ENCODE measurements at regions not wholly inside any gene's neighbourhood (a gene's known extent, or its start where the extent isn't known, plus 50 kb on each side); places are given as distances from the start of the nearest gene placed in this dataset.

GRCh38 chr6:51337277-51337676 lies 518.6 kb downstream of the TFAP2B start:
- no peaks in the 10 kb centered on the region for H3K4me1 ChIP-seq (ENCODE audit: control insufficient read depth in 1 of 2, insufficient read depth in 2 of 2, low read length in 2 of 2)
- no peaks in the 10 kb centered on the region for H3K27me3 ChIP-seq (ENCODE audit: control insufficient read depth in 1 of 2, insufficient read depth in 2 of 2, low read length in 1 of 2)
- no peak for ATAC-seq (ENCODE audit: low FRiP score)
- no peak overlapping the region for H3K4me3 ChIP-seq (ENCODE audit: low read length in 2 of 2)
- H3K27ac ChIP-seq (ENCODE audit: low read depth in 1 of 2, low read length in 2 of 2), result no peak overlapping the region
- 67 to 68% methylated on average over 3 of the region's 3 CpGs for WGBS, 2 donors
- intact Hi-C loops (cut with DNase I), result no loop called here
- no peak for DNase-seq
- H3K9me3 ChIP-seq (ENCODE audit: control insufficient read depth, low read length), result no peaks in the 10 kb centered on the region
- no peaks in the 10 kb centered on the region for H3K36me3 ChIP-seq (ENCODE audit: control insufficient read depth in 1 of 2, insufficient read depth in 2 of 2, low read length in 1 of 2)

DNA sequence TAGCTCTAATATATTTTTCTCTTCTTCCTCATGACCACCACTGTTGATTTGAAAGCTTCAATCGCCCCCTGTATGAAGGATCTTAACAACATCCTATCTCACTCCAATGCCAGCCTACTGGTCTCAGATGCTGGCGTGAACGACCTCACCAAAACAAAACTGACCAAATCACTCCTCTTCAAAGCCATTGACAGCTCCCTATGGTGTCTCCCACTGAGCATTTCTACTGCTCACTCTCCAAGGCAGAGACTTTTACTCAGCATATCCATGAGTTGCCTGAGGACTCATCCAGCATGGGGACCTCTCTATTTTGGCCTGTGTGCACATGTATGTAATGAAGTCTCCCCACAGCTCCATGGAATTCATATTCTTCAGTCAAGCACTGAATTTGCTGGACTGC lies 520.4 kb downstream of the TFAP2B start:
- Histone ChIP-seq H3K27me3 (ENCODE audit: control insufficient read depth in 1 of 2, insufficient read depth in 2 of 2, low read length in 1 of 2) (no peaks in the 10 kb centered on the region), H3K4me3 (ENCODE audit: low read length in 2 of 2) (no peak overlapping the region), H3K36me3 (ENCODE audit: control insufficient read depth in 1 of 2, insufficient read depth in 2 of 2, low read length in 1 of 2) (no peaks in the 10 kb centered on the region), H3K27ac (ENCODE audit: low read depth in 1 of 2, low read length in 2 of 2) (no peak overlapping the region), H3K9me3 (ENCODE audit: control insufficient read depth, low read length) (no peaks in the 10 kb centered on the region), H3K4me1 (ENCODE audit: control insufficient read depth in 1 of 2, insufficient read depth in 2 of 2, low read length in 2 of 2) (no peaks in the 10 kb centered on the region)
- DNase-seq (no peak), ATAC-seq (ENCODE audit: low FRiP score) (no peak)
- intact Hi-C loops (cut with DNase I), result no loop called here
- WGBS, 2 donors, result 46 to 53% methylated on average over 3 of the region's 3 CpGs

DNA sequence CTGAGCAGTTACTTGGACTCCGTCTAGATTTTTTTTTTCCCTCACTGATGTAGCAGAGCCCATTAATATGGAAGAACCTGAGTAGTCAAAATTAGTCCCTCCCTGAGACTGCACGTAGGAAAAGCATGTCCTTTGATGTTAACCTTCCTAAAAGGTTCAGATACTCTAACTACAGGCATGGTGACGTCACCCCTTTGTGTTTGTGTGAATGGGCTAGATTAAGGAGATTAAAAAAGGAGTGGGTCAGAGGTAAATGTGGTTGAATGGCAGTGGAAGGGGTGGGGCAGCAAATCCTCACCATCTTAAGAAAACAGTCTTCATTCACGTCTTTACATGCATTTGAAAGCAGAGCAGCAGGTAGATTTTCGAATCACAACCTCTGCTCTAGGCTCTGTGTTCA lies 521.1 kb downstream of the TFAP2B start:
- DNase-seq (no peak), ATAC-seq (ENCODE audit: low FRiP score) (no peak)
- no peaks in the 10 kb centered on the region for H3K27me3 ChIP-seq (ENCODE audit: control insufficient read depth in 1 of 2, insufficient read depth in 2 of 2, low read length in 1 of 2)
- WGBS, 2 donors, result 40 to 48% methylated on average over 5 of the region's 5 CpGs
- H3K27ac ChIP-seq (ENCODE audit: low read depth in 1 of 2, low read length in 2 of 2), result no peak overlapping the region
- intact Hi-C loops (cut with DNase I), result no loop called here
- H3K36me3 ChIP-seq (ENCODE audit: control insufficient read depth in 1 of 2, insufficient read depth in 2 of 2, low read length in 1 of 2), result no peaks in the 10 kb centered on the region
- H3K4me3 ChIP-seq (ENCODE audit: low read length in 2 of 2), result no peak overlapping the region
- H3K9me3 ChIP-seq (ENCODE audit: control insufficient read depth, low read length), result no peaks in the 10 kb centered on the region
- H3K4me1 ChIP-seq (ENCODE audit: control insufficient read depth in 1 of 2, insufficient read depth in 2 of 2, low read length in 2 of 2), result no peaks in the 10 kb centered on the region

GRCh38 chr6:51342393-51342792 lies 523.7 kb downstream of the TFAP2B start:
- no peak overlapping the region for H3K27ac ChIP-seq (ENCODE audit: low read depth in 1 of 2, low read length in 2 of 2)
- WGBS, 2 donors, result 67 to 68% methylated on average over 6 of the region's 6 CpGs
- H3K9me3 ChIP-seq (ENCODE audit: control insufficient read depth, low read length), result no peaks in the 10 kb centered on the region
- H3K36me3 ChIP-seq (ENCODE audit: control insufficient read depth in 1 of 2, insufficient read depth in 2 of 2, low read length in 1 of 2), result no peaks in the 10 kb centered on the region
- no peak overlapping the region for H3K4me3 ChIP-seq (ENCODE audit: low read length in 2 of 2)
- no peak for ATAC-seq (ENCODE audit: low FRiP score)
- H3K27me3 ChIP-seq (ENCODE audit: control insufficient read depth in 1 of 2, insufficient read depth in 2 of 2, low read length in 1 of 2), result no peaks in the 10 kb centered on the region
- DNase-seq, result no peak
- H3K4me1 ChIP-seq (ENCODE audit: control insufficient read depth in 1 of 2, insufficient read depth in 2 of 2, low read length in 2 of 2), result no peaks in the 10 kb centered on the region
- intact Hi-C loops (cut with DNase I), result no loop called here

GRCh38 chr6:51349857-51350256 lies 531.2 kb downstream of the TFAP2B start:
- intact Hi-C loops (cut with DNase I), result no loop called here
- no peak for ATAC-seq (ENCODE audit: low FRiP score)

GRCh38 chr6:51350308-51350904 lies 531.7 kb downstream of the TFAP2B start:
- intact Hi-C loops (cut with DNase I), result no loop called here
- DNase-seq, result no peak
- no peaks in the 10 kb centered on the region for H3K4me1 ChIP-seq (ENCODE audit: control insufficient read depth in 1 of 2, insufficient read depth in 2 of 2, low read length in 2 of 2)
- H3K27ac ChIP-seq (ENCODE audit: low read depth in 1 of 2, low read length in 2 of 2), result no peak overlapping the region
- H3K9me3 ChIP-seq (ENCODE audit: control insufficient read depth, low read length), result peaks cover 2% of the 10 kb centered on the region
- no peak overlapping the region for H3K4me3 ChIP-seq (ENCODE audit: low read length in 2 of 2)
- H3K27me3 ChIP-seq (ENCODE audit: control insufficient read depth in 1 of 2, insufficient read depth in 2 of 2, low read length in 1 of 2), result no peaks in the 10 kb centered on the region
- no peaks in the 10 kb centered on the region for H3K36me3 ChIP-seq (ENCODE audit: control insufficient read depth in 1 of 2, insufficient read depth in 2 of 2, low read length in 1 of 2)
- 86 to 88% methylated on average over 2 of the region's 2 CpGs for WGBS, 2 donors
- no peak for ATAC-seq (ENCODE audit: low FRiP score)

More at GRCh38 chr6:51349857-51350256, 531.2 kb downstream of the TFAP2B start:
- Histone ChIP-seq H3K4me1 (ENCODE audit: control insufficient read depth in 1 of 2, insufficient read depth in 2 of 2, low read length in 2 of 2) (no peaks in the 10 kb centered on the region), H3K9me3 (ENCODE audit: control insufficient read depth, low read length) (peaks cover 2% of the 10 kb centered on the region), H3K27ac (ENCODE audit: low read depth in 1 of 2, low read length in 2 of 2) (no peak overlapping the region), H3K36me3 (ENCODE audit: control insufficient read depth in 1 of 2, insufficient read depth in 2 of 2, low read length in 1 of 2) (no peaks in the 10 kb centered on the region), H3K4me3 (ENCODE audit: low read length in 2 of 2) (no peak overlapping the region), H3K27me3 (ENCODE audit: control insufficient read depth in 1 of 2, insufficient read depth in 2 of 2, low read length in 1 of 2) (no peaks in the 10 kb centered on the region)
- DNase-seq, result no peak
- 70 to 90% methylated on average over 4 of the region's 4 CpGs for WGBS, 2 donors

DNA sequence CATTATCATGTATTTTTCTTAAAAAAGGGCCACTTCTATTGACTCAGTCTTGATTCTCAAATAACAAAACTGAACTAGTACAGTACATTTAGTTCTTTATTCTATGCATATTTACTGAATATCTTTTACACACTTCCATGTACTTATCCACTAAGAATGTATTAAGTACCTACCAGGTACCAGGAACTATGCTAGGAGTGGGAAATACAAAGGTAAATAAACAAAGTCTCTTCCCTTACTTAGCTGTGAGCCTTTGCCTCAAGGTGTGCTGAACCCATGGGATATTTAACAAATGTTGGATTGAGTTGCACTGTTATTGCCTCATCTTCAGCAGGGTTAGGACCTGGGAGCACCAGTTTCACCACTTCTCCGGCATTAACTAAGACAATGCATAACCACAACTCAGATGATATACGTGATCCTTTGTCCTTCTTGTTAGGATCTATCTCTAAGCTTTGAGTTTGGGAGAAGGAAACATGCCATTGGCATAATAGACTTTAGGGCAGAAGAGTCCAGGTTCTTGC lies 533.9 kb downstream of the TFAP2B start:
- 91 to 94% methylated on average over 2 of the region's 2 CpGs for WGBS, 2 donors
- Histone ChIP-seq H3K27ac (ENCODE audit: low read depth in 1 of 2, low read length in 2 of 2) (no peak overlapping the region), H3K9me3 (ENCODE audit: control insufficient read depth, low read length) (peaks cover 2% of the 10 kb centered on the region), H3K27me3 (ENCODE audit: control insufficient read depth in 1 of 2, insufficient read depth in 2 of 2, low read length in 1 of 2) (no peaks in the 10 kb centered on the region), H3K4me3 (ENCODE audit: low read length in 2 of 2) (no peak overlapping the region), H3K36me3 (ENCODE audit: control insufficient read depth in 1 of 2, insufficient read depth in 2 of 2, low read length in 1 of 2) (no peaks in the 10 kb centered on the region), H3K4me1 (ENCODE audit: control insufficient read depth in 1 of 2, insufficient read depth in 2 of 2, low read length in 2 of 2) (no peaks in the 10 kb centered on the region)
- ATAC-seq (ENCODE audit: low FRiP score) (no peak), DNase-seq (no peak)
- intact Hi-C loops (cut with DNase I), result no loop called here

- H3K4me1 ChIP-seq (ENCODE audit: control insufficient read depth in 1 of 2, insufficient read depth in 2 of 2, low read length in 2 of 2), result no peaks in the 10 kb centered on the region
- no peaks in the 10 kb centered on the region for H3K36me3 ChIP-seq (ENCODE audit: control insufficient read depth in 1 of 2, insufficient read depth in 2 of 2, low read length in 1 of 2)
- DNase-seq (no peak), ATAC-seq (ENCODE audit: low FRiP score) (no peak)
- 24 to 29% methylated on average over 2 of the region's 2 CpGs for WGBS, 2 donors
- peaks cover 0 to 2% of the 10 kb centered on the region in 2 donors for H3K27me3 ChIP-seq (ENCODE audit: control insufficient read depth in 1 of 2, insufficient read depth in 2 of 2, low read length in 1 of 2)
- H3K4me3 ChIP-seq (ENCODE audit: low read length in 2 of 2), result no peak overlapping the region
- no peaks in the 10 kb centered on the region for H3K9me3 ChIP-seq (ENCODE audit: control insufficient read depth, low read length)
- intact Hi-C loops (cut with DNase I), result no loop called here
- no peak overlapping the region for H3K27ac ChIP-seq (ENCODE audit: low read depth in 1 of 2, low read length in 2 of 2)
Measured at GRCh38 chr6:51360287-51360686, 541.6 kb downstream of the TFAP2B start.

- Histone ChIP-seq H3K4me3 (ENCODE audit: low read length in 2 of 2) (no peak overlapping the region), H3K4me1 (ENCODE audit: control insufficient read depth in 1 of 2, insufficient read depth in 2 of 2, low read length in 2 of 2) (no peaks in the 10 kb centered on the region), H3K36me3 (ENCODE audit: control insufficient read depth in 1 of 2, insufficient read depth in 2 of 2, low read length in 1 of 2) (no peaks in the 10 kb centered on the region), H3K9me3 (ENCODE audit: control insufficient read depth, low read length) (no peaks in the 10 kb centered on the region), H3K27me3 (ENCODE audit: control insufficient read depth in 1 of 2, insufficient read depth in 2 of 2, low read length in 1 of 2) (peaks cover 0 to 2% of the 10 kb centered on the region in 2 donors), H3K27ac (ENCODE audit: low read depth in 1 of 2, low read length in 2 of 2) (no peak overlapping the region)
- DNase-seq (no peak), ATAC-seq (ENCODE audit: low FRiP score) (no peak)
- intact Hi-C loops (cut with DNase I), result no loop called here
Measured at GRCh38 chr6:51365566-51365965, 546.9 kb downstream of the TFAP2B start.

Data from aorta (tissue), 5 donors.